ENCODE measurements at regions not wholly inside any gene's neighbourhood (a gene's known extent, or its start where the extent isn't known, plus 50 kb on each side); places are given as distances from the start of the nearest gene placed in this dataset.

- no peak for DNase-seq
Measured at GRCh38 chr7:13508586-13508985, 480.9 kb downstream of the ETV1 start.

GRCh38 chr7:13518738-13519137, 470.7 kb downstream of the ETV1 start:
- no peak for DNase-seq

DNA sequence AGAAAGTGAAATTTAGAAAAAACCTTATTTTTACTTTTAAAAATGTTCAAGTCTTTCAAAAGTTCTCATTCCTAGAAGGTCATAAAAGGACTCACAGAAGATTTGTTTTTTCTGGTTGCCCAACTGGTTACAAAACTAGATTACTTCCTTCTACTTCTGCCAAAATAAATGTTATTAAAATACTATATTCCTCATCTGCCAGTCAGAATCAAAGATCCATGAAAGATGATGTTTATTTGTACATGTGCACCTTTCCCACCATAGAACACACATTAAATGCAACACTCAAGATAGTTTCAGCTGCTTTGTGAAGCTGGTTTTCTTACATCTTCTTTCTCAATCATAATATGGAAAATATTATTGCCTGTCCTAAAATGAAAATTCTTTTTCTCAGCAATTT, 465.4 kb downstream of the ETV1 start:
- no peak for DNase-seq

DNA sequence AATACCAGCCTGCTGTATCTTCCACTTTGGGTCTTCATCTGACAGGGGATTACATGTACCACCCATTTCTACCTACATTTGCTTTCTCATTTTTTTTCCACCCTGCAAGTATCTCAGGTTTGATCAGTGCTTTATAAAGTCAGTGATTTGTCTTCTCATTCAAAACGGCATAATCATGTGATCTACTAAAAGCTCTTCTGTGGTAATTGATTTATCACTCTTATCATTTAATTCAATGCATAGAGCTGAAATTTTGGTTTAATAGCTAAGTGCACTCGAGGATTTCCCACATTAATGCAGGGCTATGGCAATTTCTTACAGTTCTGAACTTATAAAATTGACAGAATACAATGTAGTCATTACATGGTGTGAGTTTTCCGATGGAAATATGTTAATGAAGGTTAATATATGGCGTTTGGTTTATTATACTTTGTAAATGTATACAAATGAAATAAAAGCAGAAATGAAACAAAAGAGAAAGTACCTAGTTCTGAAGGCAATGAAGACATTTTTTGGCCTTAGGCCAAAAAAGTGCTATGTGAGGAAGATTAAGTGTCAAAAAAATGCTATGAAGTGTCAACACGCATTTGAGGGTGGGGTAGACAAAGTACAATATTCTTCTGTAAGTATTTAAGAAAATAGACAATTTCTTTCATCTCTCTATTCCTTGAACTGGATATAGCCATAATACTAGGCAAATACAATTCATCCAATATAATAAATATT, 457.3 kb downstream of the ETV1 start:
- DNase-seq = no peak

DNA sequence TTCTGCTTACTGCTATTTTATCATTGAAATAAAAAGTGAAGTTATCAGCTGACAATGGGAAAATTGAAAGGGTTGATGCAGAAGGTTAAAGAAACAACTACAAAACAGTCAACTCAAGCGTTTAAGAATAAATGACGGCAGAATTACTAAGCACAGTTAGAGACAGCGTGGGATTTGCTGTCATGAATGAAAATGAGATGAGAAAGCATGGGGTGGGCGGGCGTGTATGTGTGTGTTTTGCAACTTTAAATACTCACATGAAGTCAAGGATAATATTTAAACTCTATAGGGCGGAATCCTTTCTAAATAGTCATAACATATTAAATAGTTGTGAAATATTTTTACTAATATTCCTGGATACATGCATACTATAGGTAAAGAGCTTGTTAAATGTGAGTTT, 450.8 kb downstream of the ETV1 start:
- no peak for DNase-seq

- DNase-seq = no peak
Measured at GRCh38 chr7:13540429-13540828, 449.0 kb downstream of the ETV1 start.

- no peak for DNase-seq
Measured at GRCh38 chr7:13541326-13541725, 448.1 kb downstream of the ETV1 start.

- DNase-seq = no peak
Measured at GRCh38 chr7:13542451-13542850, 447.0 kb downstream of the ETV1 start.

- DNase-seq = peak; percentile 96
Measured at GRCh38 chr7:13551503-13551902, 438.0 kb downstream of the ETV1 start.

DNA sequence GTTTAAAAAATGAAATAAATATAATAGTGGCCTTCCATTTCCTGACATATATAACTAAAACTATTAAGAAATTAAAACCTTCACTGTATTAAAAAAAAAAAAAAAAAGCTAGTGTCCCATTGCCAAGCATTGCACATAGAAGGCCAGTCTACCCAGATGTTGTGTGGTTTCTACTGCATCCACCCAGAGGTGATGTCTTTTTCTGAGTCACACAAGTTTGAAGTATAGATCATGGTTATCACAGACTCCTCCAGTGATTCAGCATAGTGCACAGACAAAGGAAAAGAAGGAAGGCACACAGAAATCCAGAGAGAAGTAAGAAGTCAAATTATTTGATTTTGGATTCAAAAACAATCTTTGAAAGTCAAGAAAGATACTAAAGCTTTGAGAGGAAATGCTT, 429.0 kb downstream of the ETV1 start:
- no peak for DNase-seq

DNA sequence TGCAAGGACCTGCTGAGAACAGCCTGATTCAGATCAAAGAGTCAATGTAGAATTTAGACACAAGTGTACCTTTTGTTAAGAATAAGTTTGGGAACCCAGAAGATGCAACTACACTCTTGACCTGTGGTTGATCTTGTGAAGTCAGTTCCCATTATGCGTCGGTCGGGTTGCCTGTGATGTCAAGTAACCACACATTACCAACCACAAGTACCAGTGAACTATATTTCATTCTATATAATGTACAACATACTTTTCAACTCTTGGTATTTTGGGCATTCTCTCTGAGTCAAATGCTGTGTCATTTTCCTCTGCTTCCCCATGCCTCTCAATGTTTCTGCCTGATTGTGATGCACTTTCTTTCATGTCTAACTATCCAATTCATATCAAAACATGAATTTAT, 426.2 kb downstream of the ETV1 start:
- no peak for DNase-seq

DNA sequence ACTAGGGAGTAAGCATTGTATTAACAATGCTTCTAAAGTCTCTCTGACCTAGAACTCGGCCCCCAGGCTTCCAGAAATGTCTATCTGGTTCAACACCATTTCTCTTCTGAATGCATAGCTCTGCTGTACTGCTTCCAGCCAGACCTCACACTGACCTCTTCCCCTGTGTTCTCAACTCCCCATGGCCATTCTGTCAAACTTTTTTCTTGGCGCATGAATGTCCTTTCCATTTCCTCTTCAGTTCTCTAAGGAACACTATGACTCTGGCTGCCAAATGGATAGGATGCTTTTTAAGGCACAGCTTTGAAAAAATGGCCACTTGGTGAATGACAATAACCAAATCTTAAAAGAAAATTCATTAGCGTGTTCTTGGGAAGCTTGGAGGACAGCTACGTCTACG, 425.8 kb downstream of the ETV1 start:
- DNase-seq = no peak

GRCh38 chr7:13577566-13578145, 411.8 kb downstream of the ETV1 start:
- no peak for DNase-seq

DNA sequence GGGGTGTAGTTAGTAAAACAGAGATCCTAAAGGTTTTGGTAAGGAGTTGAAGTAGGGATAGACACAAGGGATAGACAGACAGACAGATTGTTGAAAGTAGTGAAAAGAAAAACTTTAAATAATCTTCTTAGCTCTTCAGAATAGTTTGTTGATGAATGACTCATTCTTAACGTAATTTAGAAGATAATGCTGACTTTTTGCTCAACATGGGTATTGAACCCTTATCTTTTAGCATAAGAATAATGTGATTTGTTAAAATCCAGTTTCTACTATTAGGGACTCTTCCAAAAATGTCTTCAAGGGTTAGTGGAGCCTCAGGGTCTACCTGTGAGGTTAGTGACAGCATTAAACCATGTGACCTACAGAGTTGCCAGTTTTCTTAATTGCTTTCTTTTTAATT, 411.2 kb downstream of the ETV1 start:
- no peak for DNase-seq

DNA sequence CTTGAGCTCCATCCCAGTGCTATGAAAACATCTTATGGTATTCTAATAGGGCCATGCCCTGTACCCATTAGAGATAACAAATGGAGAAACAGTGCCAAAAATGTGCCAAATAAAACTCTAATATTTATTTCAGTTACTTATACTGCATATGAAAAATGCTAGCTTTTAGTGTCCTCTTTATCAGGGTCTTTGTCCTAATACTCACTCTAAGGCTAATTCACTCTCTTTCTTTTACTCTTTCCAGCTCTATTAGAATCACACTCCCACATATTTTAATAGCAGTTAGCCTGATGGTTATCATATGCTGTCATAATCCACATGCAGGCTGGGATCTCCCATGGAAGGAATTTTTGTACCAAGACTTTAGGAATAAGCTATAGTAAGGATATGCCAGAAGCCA, 408.4 kb downstream of the ETV1 start:
- no peak for DNase-seq

GRCh38 chr7:13593854-13594253, 395.6 kb downstream of the ETV1 start:
- no peak for DNase-seq

- DNase-seq = no peak
Measured at GRCh38 chr7:13602036-13602435, 387.4 kb downstream of the ETV1 start.

- DNase-seq = no peak
Measured at GRCh38 chr7:13603016-13603415, 386.4 kb downstream of the ETV1 start.

- no peak for DNase-seq
Measured at GRCh38 chr7:13603661-13604060, 385.8 kb downstream of the ETV1 start.

DNA sequence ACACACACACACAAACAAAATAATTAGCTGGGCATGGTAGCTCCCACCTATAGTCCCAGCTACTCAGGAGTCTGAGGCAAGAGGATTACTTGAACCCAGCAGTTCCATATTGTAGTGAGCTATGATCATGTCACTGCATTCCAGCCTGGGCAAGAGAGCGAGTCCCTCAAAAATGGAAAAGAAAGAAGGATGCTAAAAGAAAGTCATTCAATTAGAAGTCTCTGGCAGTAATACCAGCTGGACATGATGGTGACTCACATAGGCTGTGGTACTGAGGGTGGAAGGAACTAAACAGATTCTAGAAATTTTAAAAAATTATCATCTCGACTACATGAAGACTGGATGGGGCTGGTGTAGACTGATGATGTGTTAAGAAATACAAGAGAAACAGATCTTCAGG, 385.3 kb downstream of the ETV1 start:
- DNase-seq = no peak

- no peak for DNase-seq
Measured at GRCh38 chr7:13610372-13610771, 379.1 kb downstream of the ETV1 start.

DNA sequence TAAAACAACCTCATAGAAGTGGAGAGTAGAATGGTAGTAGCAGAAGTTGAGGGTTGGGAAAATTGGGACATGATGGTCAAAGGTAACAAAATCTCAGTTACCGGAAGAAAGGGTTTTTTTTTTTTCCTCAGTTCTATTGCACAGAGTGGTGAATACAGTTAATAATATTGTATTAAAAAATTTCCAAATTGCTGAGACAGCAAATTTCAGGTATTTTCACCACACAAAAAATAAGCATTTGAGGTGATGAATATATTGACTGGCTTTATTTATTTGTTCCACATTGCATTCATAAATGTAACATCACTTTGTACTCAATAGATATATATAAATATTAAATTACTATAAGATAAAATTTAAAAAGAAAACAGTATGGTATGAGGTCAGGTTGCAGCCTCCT, 373.8 kb downstream of the ETV1 start:
- DNase-seq = no peak

DNA sequence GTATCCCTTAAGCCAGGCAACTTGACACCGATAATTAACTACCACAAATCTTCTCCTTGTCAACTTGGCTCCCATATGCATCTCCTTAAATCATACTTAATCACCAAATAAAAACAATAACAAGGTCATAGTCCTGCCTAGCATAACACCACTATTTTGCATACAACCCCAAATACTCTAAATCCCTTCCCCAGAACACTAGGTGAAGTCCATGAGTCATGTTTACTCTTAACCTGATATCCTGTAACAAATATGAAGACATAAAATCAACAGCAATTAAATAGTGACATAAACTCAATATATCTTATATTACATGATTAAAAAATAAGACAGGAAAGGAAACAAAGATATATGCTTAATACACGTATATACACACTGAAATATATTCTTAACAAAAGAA, 362.0 kb downstream of the ETV1 start:
- no peak for DNase-seq

DNA sequence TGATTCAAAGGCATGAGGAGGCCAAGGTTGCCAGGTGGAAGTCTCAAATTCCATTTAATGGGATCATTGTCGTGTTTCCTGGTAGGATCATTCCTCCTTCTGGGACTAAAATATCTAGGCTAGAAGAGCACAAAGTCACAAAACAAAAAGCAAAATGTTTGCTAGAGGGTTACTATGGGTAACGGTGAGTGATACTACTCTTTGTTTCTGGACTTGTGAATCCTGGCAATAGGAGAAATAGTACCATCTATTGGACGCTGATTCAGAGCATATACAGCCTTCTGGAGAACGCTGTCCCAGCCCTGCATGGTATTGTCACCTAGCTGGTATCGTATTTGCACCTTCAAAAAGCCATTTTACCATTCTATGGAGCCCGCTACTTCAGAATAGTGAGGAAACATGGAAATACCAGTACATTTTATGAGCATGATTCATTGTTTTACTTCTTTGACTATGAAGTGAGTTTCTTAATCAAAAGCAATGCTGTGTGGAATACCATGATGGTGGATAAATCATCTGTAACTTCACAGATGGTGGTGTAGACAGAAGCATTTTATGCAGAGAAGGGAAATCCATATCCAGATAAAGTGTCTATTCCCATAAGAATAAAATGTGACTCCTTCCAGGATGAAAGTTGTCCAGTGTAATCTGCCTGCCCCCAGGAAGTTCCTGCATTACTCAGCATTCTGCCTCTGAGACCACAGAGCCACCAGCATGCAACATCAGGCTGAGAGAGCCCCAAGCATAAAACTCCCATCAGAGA, 361.0 kb downstream of the ETV1 start:
- no peak for DNase-seq

All from NCI-H524 treated with DMSO at 0.1 percent for 48 hours (cell line).